ENCODE measurements at regions not wholly inside any gene's neighbourhood (a gene's known extent, or its start where the extent isn't known, plus 50 kb on each side); places are given as distances from the start of the nearest gene placed in this dataset.

DNA sequence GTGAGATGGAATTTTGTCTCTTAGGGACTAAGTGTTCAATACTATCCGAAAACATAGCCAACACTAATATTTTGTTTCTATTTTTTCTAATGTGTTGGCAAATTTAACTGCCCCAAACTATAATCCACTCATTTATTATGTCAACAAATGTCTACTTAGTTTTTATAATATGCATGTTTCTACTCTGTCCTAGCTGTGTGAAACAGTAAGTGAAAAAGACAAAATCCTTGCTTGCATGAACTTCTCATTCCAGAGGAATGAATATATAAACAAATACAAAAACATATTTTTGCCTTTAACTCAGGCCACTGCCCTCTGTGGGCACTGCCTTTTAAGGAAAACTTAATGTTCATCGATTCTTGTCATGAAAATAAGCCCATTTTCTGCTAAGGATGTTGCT lies 1275.4 kb upstream of the CDH18 start:
- H3K4me1 Mint-ChIP-seq: no peaks in the 10 kb centered on the region
- no peaks in the 10 kb centered on the region for H3K36me3 Mint-ChIP-seq (ENCODE audit: low read depth)
- no peaks in the 10 kb centered on the region for H3K9me3 Mint-ChIP-seq
- DNase-seq: no peak
- peaks cover 3% of the 10 kb centered on the region for H3K27me3 Mint-ChIP-seq (ENCODE audit: low read depth, poor library complexity)
- H3K27ac Mint-ChIP-seq: no peak overlapping the region
- TF ChIP-seq, protein P1, sequence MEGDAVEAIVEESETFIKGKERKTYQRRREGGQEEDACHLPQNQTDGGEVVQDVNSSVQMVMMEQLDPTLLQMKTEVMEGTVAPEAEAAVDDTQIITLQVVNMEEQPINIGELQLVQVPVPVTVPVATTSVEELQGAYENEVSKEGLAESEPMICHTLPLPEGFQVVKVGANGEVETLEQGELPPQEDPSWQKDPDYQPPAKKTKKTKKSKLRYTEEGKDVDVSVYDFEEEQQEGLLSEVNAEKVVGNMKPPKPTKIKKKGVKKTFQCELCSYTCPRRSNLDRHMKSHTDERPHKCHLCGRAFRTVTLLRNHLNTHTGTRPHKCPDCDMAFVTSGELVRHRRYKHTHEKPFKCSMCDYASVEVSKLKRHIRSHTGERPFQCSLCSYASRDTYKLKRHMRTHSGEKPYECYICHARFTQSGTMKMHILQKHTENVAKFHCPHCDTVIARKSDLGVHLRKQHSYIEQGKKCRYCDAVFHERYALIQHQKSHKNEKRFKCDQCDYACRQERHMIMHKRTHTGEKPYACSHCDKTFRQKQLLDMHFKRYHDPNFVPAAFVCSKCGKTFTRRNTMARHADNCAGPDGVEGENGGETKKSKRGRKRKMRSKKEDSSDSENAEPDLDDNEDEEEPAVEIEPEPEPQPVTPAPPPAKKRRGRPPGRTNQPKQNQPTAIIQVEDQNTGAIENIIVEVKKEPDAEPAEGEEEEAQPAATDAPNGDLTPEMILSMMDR (IDR thresholded peaks at IDR 0.05): no peak
- no peak overlapping the region for H3K4me3 Mint-ChIP-seq

DNA sequence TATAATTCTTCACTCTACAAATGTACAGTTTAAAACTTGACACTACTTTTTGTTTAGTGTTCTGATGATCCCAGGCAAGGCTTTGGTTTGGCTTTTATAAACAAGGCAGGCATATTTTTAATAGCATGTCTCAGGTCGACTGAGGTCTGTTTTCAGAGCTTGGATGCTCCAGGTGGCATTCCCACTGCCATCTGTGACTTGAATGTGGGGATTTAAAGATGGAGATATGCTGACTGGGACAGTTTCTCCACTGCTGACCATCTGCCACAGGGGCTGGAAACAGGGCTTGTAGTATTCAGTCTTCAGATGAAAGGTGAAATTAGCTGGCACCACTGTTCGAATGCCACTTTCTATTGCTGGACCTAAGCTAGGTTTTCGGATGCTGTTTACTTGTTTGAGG lies 1266.2 kb upstream of the CDH18 start:
- TF ChIP-seq, protein P1 (IDR thresholded peaks at IDR 0.05): no peak
- Mint-ChIP-seq H3K27ac (no peak overlapping the region), H3K36me3 (ENCODE audit: low read depth) (no peaks in the 10 kb centered on the region), H3K4me1 (no peaks in the 10 kb centered on the region), H3K4me3 (no peak overlapping the region), H3K27me3 (ENCODE audit: low read depth, poor library complexity) (peaks cover 9% of the 10 kb centered on the region), H3K9me3 (peaks cover 22% of the 10 kb centered on the region)
- no peak for DNase-seq

DNA sequence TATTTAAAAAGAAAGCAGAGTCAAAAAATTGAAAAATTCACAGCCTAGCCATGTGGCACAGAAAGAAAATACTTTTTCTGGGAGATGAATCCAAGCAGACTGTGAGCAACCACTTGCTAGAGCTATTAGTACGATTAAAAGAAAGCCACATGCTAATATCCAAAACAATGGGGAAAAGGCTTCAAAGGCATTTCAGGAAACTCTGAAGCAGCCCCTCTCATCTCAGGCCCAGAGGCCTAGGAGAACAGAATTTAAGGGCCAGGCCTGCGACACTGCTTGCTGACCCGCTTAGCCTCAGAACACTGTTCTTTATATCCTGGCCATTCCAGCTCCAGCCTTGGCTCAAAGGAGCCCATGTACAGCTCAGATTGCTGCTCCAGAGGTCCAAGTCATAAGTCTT lies 1257.0 kb upstream of the CDH18 start:
- no peaks in the 10 kb centered on the region for H3K27me3 Mint-ChIP-seq (ENCODE audit: low read depth, poor library complexity)

DNA sequence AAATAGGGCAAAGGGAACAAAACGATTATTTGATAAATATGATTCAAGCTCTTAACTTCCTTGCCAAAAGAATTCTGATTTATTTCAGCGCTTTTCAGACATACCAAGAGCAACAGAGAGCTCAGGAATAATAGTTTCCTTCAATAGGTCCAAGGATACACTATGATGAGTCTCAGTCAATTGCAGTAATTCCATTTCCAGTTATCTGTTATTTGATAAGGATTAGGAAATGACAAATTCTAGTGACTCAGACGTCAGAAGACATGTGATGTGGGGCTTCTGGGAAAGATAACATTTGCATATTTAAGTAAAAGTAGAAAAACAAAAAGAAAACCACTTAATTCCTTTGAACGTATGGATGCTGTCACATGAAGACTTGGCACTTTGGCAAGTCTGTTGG lies 1250.8 kb upstream of the CDH18 start:
- Mint-ChIP-seq H3K27me3 (ENCODE audit: low read depth, poor library complexity) (no peaks in the 10 kb centered on the region), H3K36me3 (ENCODE audit: low read depth) (no peaks in the 10 kb centered on the region), H3K4me3 (no peak overlapping the region), H3K9me3 (no peaks in the 10 kb centered on the region), H3K4me1 (no peaks in the 10 kb centered on the region), H3K27ac (no peak overlapping the region)
- TF ChIP-seq, protein P1 (IDR thresholded peaks at IDR 0.05): no peak
- no peak for DNase-seq

More for the DNA sequence above, 1257.0 kb upstream of the CDH18 start:
- TF ChIP-seq, protein P1 (IDR thresholded peaks at IDR 0.05): no peak
- H3K36me3 Mint-ChIP-seq (ENCODE audit: low read depth): no peaks in the 10 kb centered on the region
- DNase-seq: no peak
- peaks cover 6% of the 10 kb centered on the region for H3K4me1 Mint-ChIP-seq
- no peak overlapping the region for H3K4me3 Mint-ChIP-seq
- H3K27ac Mint-ChIP-seq: no peak overlapping the region
- peaks cover 1% of the 10 kb centered on the region for H3K9me3 Mint-ChIP-seq

DNA sequence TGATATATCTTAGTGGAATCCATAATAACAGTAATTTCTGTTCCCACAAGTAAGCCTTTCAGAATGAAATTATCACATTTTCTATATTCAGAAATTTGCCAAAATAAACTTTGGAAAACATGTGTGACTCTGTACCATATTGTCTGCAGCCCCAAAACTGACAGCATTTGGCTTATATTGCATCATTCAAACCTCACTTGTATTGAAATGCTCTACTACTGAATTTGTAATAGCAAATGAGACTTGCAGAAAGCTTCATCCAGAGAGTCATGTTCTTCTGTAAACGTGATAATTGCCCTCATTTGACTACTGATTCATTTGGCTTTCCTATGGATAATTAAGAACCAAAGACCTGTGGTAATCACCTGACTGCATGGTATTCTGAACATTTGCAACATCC lies 1249.5 kb upstream of the CDH18 start:
- DNase-seq: no peak
- Mint-ChIP-seq H3K36me3 (ENCODE audit: low read depth) (no peaks in the 10 kb centered on the region), H3K27ac (no peak overlapping the region), H3K9me3 (no peaks in the 10 kb centered on the region), H3K27me3 (ENCODE audit: low read depth, poor library complexity) (no peaks in the 10 kb centered on the region), H3K4me3 (no peak overlapping the region), H3K4me1 (no peaks in the 10 kb centered on the region)
- TF ChIP-seq, protein P1 (IDR thresholded peaks at IDR 0.05): no peak

DNA sequence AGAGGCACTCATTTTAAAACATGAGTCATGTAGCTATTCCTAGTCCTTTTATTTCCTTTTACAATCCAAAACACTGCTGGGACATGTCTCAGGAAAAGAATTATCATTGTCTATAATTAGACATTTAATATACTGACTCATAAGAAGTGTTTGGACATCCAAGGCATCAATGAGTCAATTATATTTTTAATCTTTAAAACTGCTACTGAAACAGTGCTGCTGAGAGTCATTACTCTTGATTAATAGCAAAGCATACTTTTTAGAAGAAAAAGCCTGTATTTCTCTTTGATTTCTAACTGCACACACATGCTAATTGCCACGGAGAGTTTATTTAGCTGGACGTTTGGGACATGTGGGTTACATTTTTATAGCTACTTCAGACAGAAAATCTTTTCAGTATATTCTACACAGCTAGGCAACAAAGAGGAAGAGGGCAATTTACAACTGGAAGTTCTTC lies 1249.0 kb upstream of the CDH18 start:
- H3K36me3 Mint-ChIP-seq (ENCODE audit: low read depth): no peaks in the 10 kb centered on the region
- H3K9me3 Mint-ChIP-seq: no peaks in the 10 kb centered on the region
- H3K27me3 Mint-ChIP-seq (ENCODE audit: low read depth, poor library complexity): no peaks in the 10 kb centered on the region
- no peak overlapping the region for H3K4me3 Mint-ChIP-seq
- TF ChIP-seq, protein P1 (IDR thresholded peaks at IDR 0.05): no peak
- no peak overlapping the region for H3K27ac Mint-ChIP-seq
- no peaks in the 10 kb centered on the region for H3K4me1 Mint-ChIP-seq
- no peak for DNase-seq
